ENCODE measurements at regions not wholly inside any gene's neighbourhood (a gene's known extent, or its start where the extent isn't known, plus 50 kb on each side); places are given as distances from the start of the nearest gene placed in this dataset.

- WGBS (ENCODE audit: missing lambda C conversion rate): 10% methylated on average over 4 of the region's 4 CpGs
- no peak for FAIRE-seq
- Histone ChIP-seq H3K9me3 (no peaks in the 10 kb centered on the region), H3K27ac (no peak overlapping the region), H3K4me2 (no peak overlapping the region), H3K4me1 (no peaks in the 10 kb centered on the region), H3K4me3 (no peak overlapping the region)
- ATAC-seq: no peak
- DNase-seq (ENCODE audit: low read depth in 1 of 2, low spot score in 1 of 2): no peak
- ChIA-PET CTCF (interaction anchor here (1.8 kb wide), 1 partner anchor 26 kb away, joined by 5 read pairs; no protein-coding TSS in a partner anchor), POLR2A (no interaction called here)
- TF ChIP-seq SMC3 (IDR thresholded peaks at IDR 0.05) (no peak), TFCP2L1 (CRISPR knock-in tag; IDR thresholded peaks at IDR 0.05) (no peak), HOXA7 (CRISPR knock-in tag; IDR thresholded peaks at IDR 0.05) (no peak), CTCF (IDR thresholded peaks at IDR 0.05) (no peak), NFE2L2 (conservative IDR thresholded peaks at IDR 0.05; ENCODE audit: low read length) (no peak), ELK1 (IDR thresholded peaks at IDR 0.05; ENCODE audit: low read depth, low read length) (no peak), CBX8 (IDR thresholded peaks at IDR 0.05) (no peak), ATOH8 (CRISPR knock-in tag; IDR thresholded peaks at IDR 0.05; ENCODE audit: low read depth) (no peak), HDAC2 (IDR thresholded peaks at IDR 0.05) (no peak), REST (IDR thresholded peaks at IDR 0.05) (no peak), GATA3 (IDR thresholded peaks at IDR 0.05; ENCODE audit: borderline replicate concordance) (no peak), RCOR1 (IDR thresholded peaks at IDR 0.05; ENCODE audit: low read depth, low read length) (no peak), CHD2 (IDR thresholded peaks at IDR 0.05; ENCODE audit: low read length, partially characterized antibody) (no peak), KDM5A (IDR thresholded peaks at IDR 0.05) (no peak), RAD21 (conservative IDR thresholded peaks at IDR 0.05 in 1 of 2, IDR thresholded peaks at IDR 0.05 in 1 of 2) (no peak), BHLHE40 (IDR thresholded peaks at IDR 0.05; ENCODE audit: low read depth, low read length) (no peak)
Measured at GRCh38 chr16:86041807-86042206, 142.8 kb downstream of the IRF8 start.

GRCh38 chr16:86042393-86042792 lies 143.4 kb downstream of the IRF8 start:
- DNase-seq (ENCODE audit: low read depth in 1 of 2, low spot score in 1 of 2): no peak
- POLR2A ChIA-PET: no interaction called here
- Histone ChIP-seq H3K27ac (no peak overlapping the region), H3K9me3 (no peaks in the 10 kb centered on the region), H3K4me1 (no peaks in the 10 kb centered on the region), H3K4me3 (no peak overlapping the region), H3K4me2 (no peak overlapping the region)
- no peak for FAIRE-seq
- CTCF ChIA-PET: no interaction called here
- ATAC-seq: no peak
- WGBS (ENCODE audit: missing lambda C conversion rate): 30% methylated on average over 9 of the region's 9 CpGs
- no peak for TF ChIP-seq JUN (IDR thresholded peaks at IDR 0.05)
- no peak for TF ChIP-seq GATA3 (IDR thresholded peaks at IDR 0.05; ENCODE audit: borderline replicate concordance)
- no peak for TF ChIP-seq ELK1 (IDR thresholded peaks at IDR 0.05; ENCODE audit: low read depth, low read length)
- TF ChIP-seq TP53 (CRISPR knock-in tag; IDR thresholded peaks at IDR 0.05): no peak
- TF ChIP-seq SMC3 (IDR thresholded peaks at IDR 0.05): no peak
- no peak for TF ChIP-seq CHD2 (IDR thresholded peaks at IDR 0.05; ENCODE audit: low read length, partially characterized antibody)
- TF ChIP-seq CHD4 (IDR thresholded peaks at IDR 0.05; ENCODE audit: borderline replicate concordance): no peak
- no peak for TF ChIP-seq ATOH8 (CRISPR knock-in tag; IDR thresholded peaks at IDR 0.05; ENCODE audit: low read depth)
- TF ChIP-seq HOXA7 (CRISPR knock-in tag; IDR thresholded peaks at IDR 0.05): no peak
- TF ChIP-seq ZFP36 (IDR thresholded peaks at IDR 0.05; ENCODE audit: borderline replicate concordance, partially characterized antibody): no peak
- TF ChIP-seq MYC (IDR thresholded peaks at IDR 0.05; ENCODE audit: borderline replicate concordance, low read length): no peak
- no peak for TF ChIP-seq EHMT2 (IDR thresholded peaks at IDR 0.05; ENCODE audit: low read depth)
- no peak for TF ChIP-seq FOSB (CRISPR knock-in tag; IDR thresholded peaks at IDR 0.05)
- TF ChIP-seq MAFK (IDR thresholded peaks at IDR 0.05; ENCODE audit: partially characterized antibody): no peak
- TF ChIP-seq HEYL (CRISPR knock-in tag; IDR thresholded peaks at IDR 0.05): no peak
- TF ChIP-seq HMGXB4 (CRISPR knock-in tag; IDR thresholded peaks at IDR 0.05; ENCODE audit: borderline replicate concordance): no peak

Measured in A549 (cell line).